ENCODE measurements at regions not wholly inside any gene's neighbourhood (a gene's known extent, or its start where the extent isn't known, plus 50 kb on each side); places are given as distances from the start of the nearest gene placed in this dataset.

- TF ChIP-seq EZH2 (IDR thresholded peaks at IDR 0.05), result no peak
- no peak for TF ChIP-seq POLR2AphosphoS5 (IDR thresholded peaks at IDR 0.05; ENCODE audit: borderline replicate concordance, low read depth, low read length)
Measured at GRCh38 chr2:107627164-107627563, 199.5 kb upstream of the RGPD4 start.
